ENCODE measurements at regions not wholly inside any gene's neighbourhood (a gene's known extent, or its start where the extent isn't known, plus 50 kb on each side); places are given as distances from the start of the nearest gene placed in this dataset.

DNA sequence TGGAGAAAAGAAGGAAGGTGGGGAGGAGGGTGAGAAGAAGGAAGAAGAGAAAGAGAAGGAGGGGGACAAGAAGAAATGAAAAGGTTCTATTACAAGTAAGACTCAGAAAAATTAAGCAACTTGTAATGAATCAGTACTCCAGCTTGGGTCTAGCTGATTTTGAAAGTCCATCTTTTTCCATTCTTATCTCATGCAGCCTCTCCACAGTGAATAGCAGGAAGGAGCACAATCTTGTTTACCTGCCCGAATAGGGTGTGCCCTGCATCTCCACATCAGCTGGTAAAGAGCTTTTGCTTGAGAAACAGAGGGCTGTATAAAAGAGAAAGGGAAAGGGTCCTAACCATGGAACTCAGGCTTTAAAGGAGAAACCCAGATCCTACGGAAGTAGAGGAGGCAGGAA is 348.8 kb downstream of the TPBG start:
- in situ Hi-C loops (cut with MboI), result loop anchor here (5.0 kb wide), 1 partner anchor 440 kb away; no protein-coding TSS in a partner anchor
- WGBS (ENCODE audit: insufficient coverage, insufficient replicate concordance, low lambda C conversion rate, missing lambda C conversion rate), result 0% methylated on average over 2 of the region's 2 CpGs
- no peak overlapping the region for H2AFZ ChIP-seq (ENCODE audit: control insufficient read depth, low read depth, low read length)
- ChIA-PET CTCF (interaction anchor here (0.6 to 3.4 kb wide), 21 partner anchors 9 to 558 kb away, joined by 3 to 22 read pairs (median 3); no protein-coding TSS in a partner anchor), POLR2A (no interaction called here), SMC1A (ENCODE audit: uncharacterized antibody, unreplicated experiment) (interaction anchor here (0.8 to 1.8 kb wide), 4 partner anchors 38 to 445 kb away, joined by 3 to 9 read pairs (median 4); no protein-coding TSS in a partner anchor), RAD21 (ENCODE audit: unreplicated experiment) (interaction anchor here (0.9 to 1.5 kb wide), 5 partner anchors 26 to 442 kb away, joined by 3 to 10 read pairs (median 3); no protein-coding TSS in a partner anchor)
- H3K36me3 ChIP-seq (ENCODE audit: control insufficient read depth in 2 of 2, insufficient read depth in 2 of 2, low read length in 1 of 2), result no peaks in the 10 kb centered on the region
- H3K4me1 ChIP-seq (ENCODE audit: control insufficient read depth, insufficient read depth, low read length), result no peaks in the 10 kb centered on the region
- no peak overlapping the region for H3K4me2 ChIP-seq (ENCODE audit: control insufficient read depth, insufficient read depth)
- H3K4me3 ChIP-seq, result no peak overlapping the region
- TF ChIP-seq ESRRA (IDR thresholded peaks at IDR 0.05; ENCODE audit: low read length) (no peak), BCL11A (IDR thresholded peaks at IDR 0.05; ENCODE audit: low read depth, low read length) (no peak)
- no peaks in the 10 kb centered on the region for H3K27me3 ChIP-seq (replicated peaks in 1 of 2; ENCODE audit: control insufficient read depth in 2 of 2, insufficient read depth in 2 of 2, low read length in 1 of 2)
- H3K9me3 ChIP-seq (replicated peaks; ENCODE audit: control insufficient read depth, insufficient read depth, low read length), result no peaks in the 10 kb centered on the region
- no peak overlapping the region for H3K9ac ChIP-seq (ENCODE audit: control insufficient read depth, insufficient read depth, low read length)
- no peak for FAIRE-seq
- no peak for ATAC-seq
- no TSS peak for BruUV-seq (replicated peaks)
- no peaks in the 10 kb centered on the region for H3K79me2 ChIP-seq (ENCODE audit: control insufficient read depth, insufficient read depth, low read length)
- no peaks in the 10 kb centered on the region for H4K20me1 ChIP-seq (ENCODE audit: control insufficient read depth, insufficient read depth)
- intact Hi-C loops (cut with micrococcal nuclease; ENCODE audit: unreplicated experiment), result loop anchor here (2.0 kb wide), 1 partner anchor 442 kb away; no protein-coding TSS in a partner anchor
- no peak overlapping the region for H3K27ac ChIP-seq (ENCODE audit: control insufficient read depth, insufficient read depth)
- DNase-seq (ENCODE audit: low read depth, low spot score), result no peak

DNA sequence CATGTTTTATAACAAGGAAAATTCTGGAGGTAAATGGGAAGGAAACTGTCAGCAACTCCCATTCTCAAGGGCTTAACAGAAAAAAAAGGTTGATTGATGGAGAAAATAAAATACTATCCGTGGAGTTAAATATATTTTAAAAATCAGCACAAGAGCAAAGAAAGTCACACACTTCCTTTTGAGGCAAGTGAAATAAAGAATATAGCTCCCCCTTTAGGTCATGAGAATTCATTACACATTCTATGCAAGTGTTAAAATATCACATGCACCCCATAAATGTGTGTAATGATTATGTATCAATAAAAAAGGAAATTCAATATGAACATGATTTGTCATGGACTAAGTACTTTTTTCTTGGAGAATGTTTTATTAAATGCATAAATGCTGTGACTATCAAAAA is 349.2 kb downstream of the TPBG start:
- Histone ChIP-seq H4K20me1 (ENCODE audit: control insufficient read depth, insufficient read depth) (no peaks in the 10 kb centered on the region), H3K27ac (ENCODE audit: control insufficient read depth, insufficient read depth) (no peak overlapping the region), H3K9me3 (replicated peaks; ENCODE audit: control insufficient read depth, insufficient read depth, low read length) (no peaks in the 10 kb centered on the region), H3K27me3 (replicated peaks in 1 of 2; ENCODE audit: control insufficient read depth in 2 of 2, insufficient read depth in 2 of 2, low read length in 1 of 2) (no peaks in the 10 kb centered on the region), H3K4me3 (no peak overlapping the region), H3K4me1 (ENCODE audit: control insufficient read depth, insufficient read depth, low read length) (no peaks in the 10 kb centered on the region), H3K9ac (ENCODE audit: control insufficient read depth, insufficient read depth, low read length) (no peak overlapping the region), H3K79me2 (ENCODE audit: control insufficient read depth, insufficient read depth, low read length) (no peaks in the 10 kb centered on the region), H2AFZ (ENCODE audit: control insufficient read depth, low read depth, low read length) (no peak overlapping the region), H3K4me2 (ENCODE audit: control insufficient read depth, insufficient read depth) (no peak overlapping the region), H3K36me3 (ENCODE audit: control insufficient read depth in 2 of 2, insufficient read depth in 2 of 2, low read length in 1 of 2) (no peaks in the 10 kb centered on the region)
- TF ChIP-seq RAD21 (IDR thresholded peaks at IDR 0.05; ENCODE audit: insufficient read depth, low read depth, low read length) (peak; percentile 42), ZNF24 (IDR thresholded peaks at IDR 0.05) (no peak), SMC3 (IDR thresholded peaks at IDR 0.05; ENCODE audit: borderline replicate concordance, low read length) (peak; percentile 25; the same call in 1 of the 2 replicates)
- TF ChIP-seq, protein P1, sequence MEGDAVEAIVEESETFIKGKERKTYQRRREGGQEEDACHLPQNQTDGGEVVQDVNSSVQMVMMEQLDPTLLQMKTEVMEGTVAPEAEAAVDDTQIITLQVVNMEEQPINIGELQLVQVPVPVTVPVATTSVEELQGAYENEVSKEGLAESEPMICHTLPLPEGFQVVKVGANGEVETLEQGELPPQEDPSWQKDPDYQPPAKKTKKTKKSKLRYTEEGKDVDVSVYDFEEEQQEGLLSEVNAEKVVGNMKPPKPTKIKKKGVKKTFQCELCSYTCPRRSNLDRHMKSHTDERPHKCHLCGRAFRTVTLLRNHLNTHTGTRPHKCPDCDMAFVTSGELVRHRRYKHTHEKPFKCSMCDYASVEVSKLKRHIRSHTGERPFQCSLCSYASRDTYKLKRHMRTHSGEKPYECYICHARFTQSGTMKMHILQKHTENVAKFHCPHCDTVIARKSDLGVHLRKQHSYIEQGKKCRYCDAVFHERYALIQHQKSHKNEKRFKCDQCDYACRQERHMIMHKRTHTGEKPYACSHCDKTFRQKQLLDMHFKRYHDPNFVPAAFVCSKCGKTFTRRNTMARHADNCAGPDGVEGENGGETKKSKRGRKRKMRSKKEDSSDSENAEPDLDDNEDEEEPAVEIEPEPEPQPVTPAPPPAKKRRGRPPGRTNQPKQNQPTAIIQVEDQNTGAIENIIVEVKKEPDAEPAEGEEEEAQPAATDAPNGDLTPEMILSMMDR (IDR thresholded peaks at IDR 0.05 in 2 of 3, conservative IDR thresholded peaks at IDR 0.05 in 1 of 3; ENCODE audit: control insufficient read depth in 2 of 3, extremely low read depth in 1 of 3, insufficient read depth in 1 of 3, low read depth in 3 of 3, low read length in 3 of 3), result peak in 2 of 3 experiments; percentile 26 to 42; a peak in 3 of 6 replicates
- TF ChIP-seq, protein P2, sequence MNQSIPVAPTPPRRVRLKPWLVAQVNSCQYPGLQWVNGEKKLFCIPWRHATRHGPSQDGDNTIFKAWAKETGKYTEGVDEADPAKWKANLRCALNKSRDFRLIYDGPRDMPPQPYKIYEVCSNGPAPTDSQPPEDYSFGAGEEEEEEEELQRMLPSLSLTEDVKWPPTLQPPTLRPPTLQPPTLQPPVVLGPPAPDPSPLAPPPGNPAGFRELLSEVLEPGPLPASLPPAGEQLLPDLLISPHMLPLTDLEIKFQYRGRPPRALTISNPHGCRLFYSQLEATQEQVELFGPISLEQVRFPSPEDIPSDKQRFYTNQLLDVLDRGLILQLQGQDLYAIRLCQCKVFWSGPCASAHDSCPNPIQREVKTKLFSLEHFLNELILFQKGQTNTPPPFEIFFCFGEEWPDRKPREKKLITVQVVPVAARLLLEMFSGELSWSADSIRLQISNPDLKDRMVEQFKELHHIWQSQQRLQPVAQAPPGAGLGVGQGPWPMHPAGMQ (IDR thresholded peaks at IDR 0.05; ENCODE audit: borderline replicate concordance), result no peak
- BruUV-seq (replicated peaks), result no TSS peak
- CTCF ChIA-PET, result interaction anchor here (0.6 to 3.4 kb wide), 21 partner anchors 9 to 559 kb away, joined by 3 to 22 read pairs (median 3); no protein-coding TSS in a partner anchor
- intact Hi-C loops (cut with micrococcal nuclease; ENCODE audit: unreplicated experiment), result loop anchor here (2.0 kb wide), 1 partner anchor 442 kb away; no protein-coding TSS in a partner anchor
- in situ Hi-C loops (cut with MboI), result loop anchor here (5.0 kb wide), 1 partner anchor 441 kb away; no protein-coding TSS in a partner anchor
- WGBS (ENCODE audit: insufficient coverage, insufficient replicate concordance, low lambda C conversion rate, missing lambda C conversion rate), result 0% methylated on average over 1 of the region's 1 CpG
- DNase-seq (ENCODE audit: low read depth, low spot score), result no peak
- peak; percentile 61; the same call in 2 of the 3 replicates for ATAC-seq
- peak; percentile 23 for FAIRE-seq
- SMC1A ChIA-PET (ENCODE audit: uncharacterized antibody, unreplicated experiment), result interaction anchor here (1.3 to 1.8 kb wide), 3 partner anchors 37 to 442 kb away, joined by 3 to 9 read pairs (median 3); no protein-coding TSS in a partner anchor
- POLR2A ChIA-PET, result no interaction called here
- RAD21 ChIA-PET (ENCODE audit: unreplicated experiment), result interaction anchor here (0.9 to 1.5 kb wide), 5 partner anchors 26 to 442 kb away, joined by 3 to 10 read pairs (median 3); no protein-coding TSS in a partner anchor
